HFF-Myc (cell line): ENCODE measurements at regions not wholly inside any gene's neighbourhood (a gene's known extent, or its start where the extent isn't known, plus 50 kb on each side); places are given as distances from the start of the nearest gene placed in this dataset.

Experiments used
- DNase-seq: peaks from one replicate; pipeline ENCODE4 v3.0.0-alpha.2; 2011; ENCODE audit warnings: low read depth; ENCODE audit errors: extremely low read depth
- H3K4me3 ChIP-seq: replicated peaks from 2 replicates; pipeline ENCODE4 v1.5.1; 2011; ENCODE audit warnings: low read depth, mild to moderate bottlenecking, control low read depth, low read length
- CTCF ChIP-seq: IDR thresholded peaks from 2 replicates; pipeline ENCODE4 v1.5.1; 2012; ENCODE audit warnings: mild to moderate bottlenecking, low read depth, low read length, control low read depth; ENCODE audit errors: missing control alignments

GRCh38 chr21:16832791-16833190 is 680.1 kb upstream of the CXADR start:
- no peak for TF ChIP-seq CTCF
- no peak for DNase-seq

GRCh38 chr21:16834791-16835190 is 678.1 kb upstream of the CXADR start:
- no peak for DNase-seq
- no peak for TF ChIP-seq CTCF
- H3K4me3 ChIP-seq, result no peak overlapping the region

More at GRCh38 chr21:16832791-16833190, 680.1 kb upstream of the CXADR start:
- no peak overlapping the region for H3K4me3 ChIP-seq

- TF ChIP-seq CTCF, result no peak
- H3K4me3 ChIP-seq, result no peak overlapping the region
Observed at GRCh38 chr21:16837321-16837720, 675.5 kb upstream of the CXADR start.

GRCh38 chr21:16837721-16838120 is 675.1 kb upstream of the CXADR start:
- no peak for TF ChIP-seq CTCF
- DNase-seq, result no peak

More at GRCh38 chr21:16837321-16837720, 675.5 kb upstream of the CXADR start:
- no peak for DNase-seq

GRCh38 chr21:16838331-16838730 is 674.5 kb upstream of the CXADR start:
- H3K4me3 ChIP-seq, result no peak overlapping the region
- no peak for DNase-seq
- TF ChIP-seq CTCF, result no peak

More at GRCh38 chr21:16837721-16838120, 675.1 kb upstream of the CXADR start:
- no peak overlapping the region for H3K4me3 ChIP-seq

- H3K4me3 ChIP-seq, result no peak overlapping the region
- no peak for DNase-seq
- TF ChIP-seq CTCF, result no peak
Observed at GRCh38 chr21:16840538-16840937, 672.3 kb upstream of the CXADR start.
